HepG2 (cell line): ENCODE measurements at regions not wholly inside any gene's neighbourhood (a gene's known extent, or its start where the extent isn't known, plus 50 kb on each side); places are given as distances from the start of the nearest gene placed in this dataset.

Source experiments
- ATAC-seq: fragments of 200-7000 bp; cut with Tn5 transposase; 3 replicates; pipeline ENCODE4 v1.9.1; 2020; ENCODE audit warnings: mild to moderate bottlenecking, moderate library complexity
- BruUV-seq: library from RNA; stranded (reverse); fragments of 400-500 nt; replicated peaks from 2 replicates; lab custom pipeline; 2021; lab: Mats Ljungman, UMichigan
- CTCF ChIA-PET: fragments of 300-600 bp; formaldehyde crosslinking; extraction: SDS; loops from one replicate; lab custom pipeline; 2021; ENCODE audit warnings: low total read pairs, inconsistent platforms, low intra/inter-chr PET ratio; lab: Yijun Ruan, JAX
- POLR2A ChIA-PET: fragments of 350-600 bp; sonication (Branson Sonifier 250); formaldehyde crosslinking; loops from one replicate; lab custom pipeline; 2020; ENCODE audit warnings: antibody characterized with exemption, inconsistent platforms; lab: Yijun Ruan, JAX
- DNase-seq: peaks from one replicate; pipeline ENCODE4 v3.0.0-alpha.2; 2015; ENCODE audit warnings: low spot score
- FAIRE-seq: peaks from 3 replicates; lab custom pipeline; 2011; peaks lifted over from hg19 to GRCh38; lab: Jason Lieb, UNC
- H2AFZ ChIP-seq: one replicate; pipeline ENCODE4 v1.6.1; 2011; ENCODE audit warnings: low read length, inconsistent platforms
- H3K27ac ChIP-seq: fragments of 300-600 bp; 3 replicates; pipeline ENCODE4 v1.8.0; 2011; ENCODE audit warnings: mixed run types, mild to moderate bottlenecking, mixed read lengths, low read length, inconsistent platforms; ENCODE audit not compliant: insufficient read depth; ENCODE audit errors: extremely low read length
- H3K27me3 ChIP-seq, 2 experiments: fragments of 200-600 bp in 1 of 2; 2 replicates in 1 of 2; 3 replicates in 1 of 2; pipeline versions ENCODE4 v1.6.0 to v1.8.0; 2011; ENCODE audit warnings: low read length in 2 of 2, mild to moderate bottlenecking in 2 of 2, moderate library complexity in 2 of 2, inconsistent platforms in 1 of 2; ENCODE audit not compliant: insufficient read depth in 2 of 2, control insufficient read depth in 1 of 2
- H3K36me3 ChIP-seq, 2 experiments: fragments of 200-600 bp in 1 of 2; replicated peaks in 1 of 2; 2 replicates in 1 of 2; 3 replicates in 1 of 2; pipeline versions ENCODE4 v1.5.1 to v1.8.0; 2011; ENCODE audit warnings: low read length in 2 of 2, inconsistent platforms in 1 of 2; ENCODE audit not compliant: insufficient read depth in 2 of 2, control insufficient read depth in 1 of 2
- H3K4me1 ChIP-seq: 2 replicates; pipeline ENCODE4 v1.5.1; 2012; ENCODE audit warnings: low read length, inconsistent platforms; ENCODE audit not compliant: insufficient read depth
- H3K4me2 ChIP-seq: 2 replicates; pipeline ENCODE4 v1.6.0; 2011; ENCODE audit warnings: low read depth, low read length, inconsistent platforms
- H3K4me3 ChIP-seq, 3 experiments: fragments of 200-600 bp in 1 of 3; sonication (generic), shearing (Covaris generic) in 1 of 3; replicated peaks in 1 of 3; 2 replicates each; pipeline ENCODE4 v1.5.1; 2011 to 2016; ENCODE audit warnings: low read length in 3 of 3, inconsistent platforms in 2 of 3, low read depth in 2 of 3, mild to moderate bottlenecking in 2 of 3, control low read depth in 1 of 3, mixed read lengths in 1 of 3; ENCODE audit not compliant: insufficient read depth in 1 of 3
- H3K79me2 ChIP-seq: one replicate; pipeline ENCODE4 v1.6.1; 2011; ENCODE audit warnings: low read length, inconsistent platforms; ENCODE audit not compliant: insufficient read depth
- H3K9ac ChIP-seq: 2 replicates; pipeline ENCODE4 v1.6.0; 2011; ENCODE audit warnings: mild to moderate bottlenecking, low read depth, low read length, inconsistent platforms; ENCODE audit not compliant: insufficient read depth
- H3K9me3 ChIP-seq: 2 replicates; pipeline ENCODE4 v1.5.1; 2012; ENCODE audit warnings: mild to moderate bottlenecking, low read length
- H4K20me1 ChIP-seq: 2 replicates; pipeline ENCODE4 v1.6.0; 2011; ENCODE audit warnings: inconsistent platforms, mild to moderate bottlenecking, low read length, moderate library complexity; ENCODE audit not compliant: insufficient read depth
- IKZF4 ChIP-seq: sonication (generic); formaldehyde crosslinking; IDR thresholded peaks from 2 replicates; pipeline ENCODE4 v1.5.1; 2020; ENCODE audit warnings: borderline replicate concordance, mild to moderate bottlenecking, low read depth, missing genetic modification reagents; ENCODE audit errors: not compliant biosample characterization
- ISL2 ChIP-seq: sonication (generic); formaldehyde crosslinking; IDR thresholded peaks from 2 replicates; pipeline ENCODE4 v1.5.0; 2020; ENCODE audit warnings: missing genetic modification reagents
- MEF2D ChIP-seq: sonication (generic); formaldehyde crosslinking; IDR thresholded peaks from 2 replicates; pipeline ENCODE4 v1.5.1; 2020; ENCODE audit warnings: mild to moderate bottlenecking, missing genetic modification reagents
- MTA3 ChIP-seq: sonication (generic); formaldehyde crosslinking; IDR thresholded peaks from 2 replicates; pipeline ENCODE4 v1.4.0; 2020; ENCODE audit warnings: missing genetic modification reagents
- PBX2 ChIP-seq: IDR thresholded peaks from 2 replicates; pipeline ENCODE4 v1.6.1; 2016; ENCODE audit warnings: control low read depth
- RBM39 ChIP-seq: fragments of 200-400 bp; formaldehyde crosslinking; IDR thresholded peaks from one replicate; pipeline ENCODE4 v1.6.1; 2018; ENCODE audit warnings: antibody characterized with exemption, mild to moderate bottlenecking, low read depth, low read length; ENCODE audit not compliant: poor library complexity, severe bottlenecking
- ZBTB40 ChIP-seq, 2 experiments: fragments of 450-650 bp in 1 of 2; sonication (generic) in 1 of 2; formaldehyde crosslinking in 1 of 2; IDR thresholded peaks; 2 replicates each; pipeline versions ENCODE4 v1.6.1 to v1.8.0; 2016 to 2022; ENCODE audit warnings: antibody characterized with exemption in 1 of 2, mild to moderate bottlenecking in 1 of 2, missing genetic modification reagents in 1 of 2
- ZBTB43 ChIP-seq: sonication (generic); formaldehyde crosslinking; conservative IDR thresholded peaks from 2 replicates; pipeline ENCODE4 v1.4.0; 2020; ENCODE audit warnings: missing genetic modification reagents
- ZFP41 ChIP-seq: sonication (generic); formaldehyde crosslinking; IDR thresholded peaks from 2 replicates; pipeline ENCODE4 v1.4.0; 2020; ENCODE audit warnings: mild to moderate bottlenecking, missing genetic modification reagents, borderline replicate concordance
- ZNF225 ChIP-seq: sonication (generic); formaldehyde crosslinking; IDR thresholded peaks from 2 replicates; pipeline ENCODE4 v1.4.0; 2020; ENCODE audit warnings: mild to moderate bottlenecking, missing genetic modification reagents
- WGBS: methylation state at CpG from one replicate; pipeline ENCODE4 v1.1.6; 2017; ENCODE audit warnings: low lambda C conversion rate; 5-methylcytosine and 5-hydroxymethylcytosine counted together
- in situ Hi-C: cut with HindIII; loops from 2 replicates; pipeline ENCODE4 v1.10.0; 2017; ENCODE audit warnings: low pct_unique_long_range_greater_than_20kb; ENCODE audit not compliant: extremely low pct_ligation_motif_present
- intact Hi-C: fragments of 100-400 bp; cut with micrococcal nuclease; formaldehyde crosslinking; loops from one replicate; pipeline ENCODE4 v1.10.0; 2022; ENCODE audit not compliant: unreplicated experiment
- TF ChIP-seq, protein P1 (sequence below): sonication (generic); formaldehyde crosslinking; conservative IDR thresholded peaks from 2 replicates; pipeline ENCODE4 v1.5.0; 2020; ENCODE audit warnings: missing genetic modification reagents

DNA sequence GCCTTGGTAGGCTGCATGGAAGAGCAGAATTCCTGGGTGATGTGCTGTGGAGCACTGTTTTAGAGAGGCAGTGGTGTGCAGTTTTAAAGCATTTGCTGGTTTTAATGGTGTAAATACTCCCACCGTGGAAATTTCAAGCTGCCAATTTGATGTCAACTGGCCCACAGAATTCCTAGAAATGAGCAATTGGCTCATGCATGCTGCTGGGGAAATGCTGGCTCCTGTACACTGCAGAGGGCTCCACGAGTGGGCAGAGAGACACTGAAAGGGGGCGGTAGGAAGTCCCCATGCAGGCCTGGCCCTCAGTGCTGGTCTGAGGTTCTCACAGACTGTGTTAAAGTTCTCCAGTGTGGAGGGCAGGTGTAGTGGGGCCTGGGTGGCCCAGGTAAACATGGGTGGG, 99.4 kb upstream of the NTF3 start:
- H3K79me2 ChIP-seq, result no peaks in the 10 kb centered on the region
- no peaks in the 10 kb centered on the region for H4K20me1 ChIP-seq
- no peak overlapping the region for H3K9ac ChIP-seq
- no peaks in the 10 kb centered on the region for H3K9me3 ChIP-seq
- ChIA-PET POLR2A (no interaction called here), CTCF (no interaction called here)
- no TSS peak for BruUV-seq
- H3K27ac ChIP-seq, result no peak overlapping the region
- FAIRE-seq, result no peak
- no peak overlapping the region for H3K4me3 ChIP-seq
- DNase-seq, result no peak
- H3K4me1 ChIP-seq, result no peaks in the 10 kb centered on the region
- in situ Hi-C loops, result no loop called here
- no peak overlapping the region for H2AFZ ChIP-seq
- H3K4me2 ChIP-seq, result no peak overlapping the region
- H3K36me3 ChIP-seq, result no peaks in the 10 kb centered on the region
- H3K27me3 ChIP-seq, result no peaks in the 10 kb centered on the region
- no peak for ATAC-seq
- intact Hi-C loops, result no loop called here
- 7% methylated on average over 3 of the region's 3 CpGs for WGBS
- no peak for TF ChIP-seq MEF2D (CRISPR knock-in tag)
- no peak for TF ChIP-seq IKZF4 (CRISPR knock-in tag)
- no peak for TF ChIP-seq ISL2 (CRISPR knock-in tag)
- TF ChIP-seq PBX2 (CRISPR knock-in tag), result no peak
- no peak for TF ChIP-seq ZNF225 (CRISPR knock-in tag)
- TF ChIP-seq, protein P1, sequence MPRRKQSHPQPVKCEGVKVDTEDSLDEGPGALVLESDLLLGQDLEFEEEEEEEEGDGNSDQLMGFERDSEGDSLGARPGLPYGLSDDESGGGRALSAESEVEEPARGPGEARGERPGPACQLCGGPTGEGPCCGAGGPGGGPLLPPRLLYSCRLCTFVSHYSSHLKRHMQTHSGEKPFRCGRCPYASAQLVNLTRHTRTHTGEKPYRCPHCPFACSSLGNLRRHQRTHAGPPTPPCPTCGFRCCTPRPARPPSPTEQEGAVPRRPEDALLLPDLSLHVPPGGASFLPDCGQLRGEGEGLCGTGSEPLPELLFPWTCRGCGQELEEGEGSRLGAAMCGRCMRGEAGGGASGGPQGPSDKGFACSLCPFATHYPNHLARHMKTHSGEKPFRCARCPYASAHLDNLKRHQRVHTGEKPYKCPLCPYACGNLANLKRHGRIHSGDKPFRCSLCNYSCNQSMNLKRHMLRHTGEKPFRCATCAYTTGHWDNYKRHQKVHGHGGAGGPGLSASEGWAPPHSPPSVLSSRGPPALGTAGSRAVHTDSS (CRISPR knock-in tag), result no peak
- no peak for TF ChIP-seq MTA3
- no peak for TF ChIP-seq RBM39
- TF ChIP-seq ZBTB40 (IDR thresholded peaks at IDR 0.05), result no peak
- no peak for TF ChIP-seq ZBTB40 (CRISPR knock-in tag; IDR thresholded peaks at IDR 0.05)
- TF ChIP-seq ZFP41 (CRISPR knock-in tag), result no peak
- no peak for TF ChIP-seq ZBTB43 (CRISPR knock-in tag)
